ENCODE measurements at regions not wholly inside any gene's neighbourhood (a gene's known extent, or its start where the extent isn't known, plus 50 kb on each side); places are given as distances from the start of the nearest gene placed in this dataset.

DNA sequence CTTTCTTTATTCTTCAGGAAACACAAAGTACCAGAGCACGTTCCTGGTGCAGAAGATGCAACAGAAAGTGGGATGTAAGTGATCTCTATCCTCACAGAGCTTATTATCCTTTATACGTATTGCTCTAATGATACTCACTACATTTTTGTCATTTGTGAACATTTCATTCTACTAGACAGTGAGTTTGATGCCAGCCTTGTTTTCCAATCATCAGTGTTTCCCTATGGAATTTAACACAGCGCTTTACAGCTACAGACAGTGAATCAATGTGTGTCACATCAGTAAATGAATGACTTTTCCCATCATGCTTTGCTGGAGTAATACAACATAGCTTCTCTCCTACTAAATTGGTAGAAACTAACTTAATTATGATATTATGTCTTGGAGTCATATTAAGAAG is 175.5 kb downstream of the SDHAF3 start:
- TF ChIP-seq, protein P1, sequence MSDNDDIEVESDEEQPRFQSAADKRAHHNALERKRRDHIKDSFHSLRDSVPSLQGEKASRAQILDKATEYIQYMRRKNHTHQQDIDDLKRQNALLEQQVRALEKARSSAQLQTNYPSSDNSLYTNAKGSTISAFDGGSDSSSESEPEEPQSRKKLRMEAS (IDR thresholded peaks at IDR 0.05): no peak
- no peak for TF ChIP-seq TAF1 (IDR thresholded peaks at IDR 0.05; ENCODE audit: low read depth)
- no peak for TF ChIP-seq ZBTB7A (IDR thresholded peaks at IDR 0.05; ENCODE audit: low read depth)
- no peak for TF ChIP-seq TEAD4 (IDR thresholded peaks at IDR 0.05)
- no peak for TF ChIP-seq FOXM1 (IDR thresholded peaks at IDR 0.05; ENCODE audit: borderline replicate concordance, low read depth)
- TF ChIP-seq, protein P2, sequence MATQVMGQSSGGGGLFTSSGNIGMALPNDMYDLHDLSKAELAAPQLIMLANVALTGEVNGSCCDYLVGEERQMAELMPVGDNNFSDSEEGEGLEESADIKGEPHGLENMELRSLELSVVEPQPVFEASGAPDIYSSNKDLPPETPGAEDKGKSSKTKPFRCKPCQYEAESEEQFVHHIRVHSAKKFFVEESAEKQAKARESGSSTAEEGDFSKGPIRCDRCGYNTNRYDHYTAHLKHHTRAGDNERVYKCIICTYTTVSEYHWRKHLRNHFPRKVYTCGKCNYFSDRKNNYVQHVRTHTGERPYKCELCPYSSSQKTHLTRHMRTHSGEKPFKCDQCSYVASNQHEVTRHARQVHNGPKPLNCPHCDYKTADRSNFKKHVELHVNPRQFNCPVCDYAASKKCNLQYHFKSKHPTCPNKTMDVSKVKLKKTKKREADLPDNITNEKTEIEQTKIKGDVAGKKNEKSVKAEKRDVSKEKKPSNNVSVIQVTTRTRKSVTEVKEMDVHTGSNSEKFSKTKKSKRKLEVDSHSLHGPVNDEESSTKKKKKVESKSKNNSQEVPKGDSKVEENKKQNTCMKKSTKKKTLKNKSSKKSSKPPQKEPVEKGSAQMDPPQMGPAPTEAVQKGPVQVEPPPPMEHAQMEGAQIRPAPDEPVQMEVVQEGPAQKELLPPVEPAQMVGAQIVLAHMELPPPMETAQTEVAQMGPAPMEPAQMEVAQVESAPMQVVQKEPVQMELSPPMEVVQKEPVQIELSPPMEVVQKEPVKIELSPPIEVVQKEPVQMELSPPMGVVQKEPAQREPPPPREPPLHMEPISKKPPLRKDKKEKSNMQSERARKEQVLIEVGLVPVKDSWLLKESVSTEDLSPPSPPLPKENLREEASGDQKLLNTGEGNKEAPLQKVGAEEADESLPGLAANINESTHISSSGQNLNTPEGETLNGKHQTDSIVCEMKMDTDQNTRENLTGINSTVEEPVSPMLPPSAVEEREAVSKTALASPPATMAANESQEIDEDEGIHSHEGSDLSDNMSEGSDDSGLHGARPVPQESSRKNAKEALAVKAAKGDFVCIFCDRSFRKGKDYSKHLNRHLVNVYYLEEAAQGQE (IDR thresholded peaks at IDR 0.05; ENCODE audit: low read depth): no peak
- no peak for TF ChIP-seq NFIC (IDR thresholded peaks at IDR 0.05)
- no peak for TF ChIP-seq RAD21 (IDR thresholded peaks at IDR 0.05; ENCODE audit: low read depth)
- TF ChIP-seq EP300 (IDR thresholded peaks at IDR 0.05; ENCODE audit: borderline replicate concordance): no peak
